GM18517 (cell line): ENCODE measurements at regions not wholly inside any gene's neighbourhood (a gene's known extent, or its start where the extent isn't known, plus 50 kb on each side); places are given as distances from the start of the nearest gene placed in this dataset.

Experiments
- ATAC-seq: cut with Tn5 transposase; IDR thresholded peaks from one replicate; pipeline ENCODE4 v1.9.1; 2021; ENCODE audit warnings: mild to moderate bottlenecking, moderate library complexity; ENCODE audit not compliant: unreplicated experiment

GRCh38 chr16:65500919-65501318, 379.1 kb upstream of the CDH11 start:
- no peak for ATAC-seq

- ATAC-seq, result no peak
Measured at GRCh38 chr16:65500007-65500406, 378.1 kb upstream of the CDH11 start.

- no peak for ATAC-seq
Measured at GRCh38 chr16:65499566-65499965, 377.7 kb upstream of the CDH11 start.

- ATAC-seq, result no peak
Measured at GRCh38 chr16:65497571-65497970, 375.7 kb upstream of the CDH11 start.

GRCh38 chr16:65495106-65495505, 373.2 kb upstream of the CDH11 start:
- no peak for ATAC-seq

GRCh38 chr16:65494609-65495008, 372.7 kb upstream of the CDH11 start:
- ATAC-seq, result no peak

- ATAC-seq, result no peak
Measured at GRCh38 chr16:65494080-65494479, 372.2 kb upstream of the CDH11 start.

- no peak for ATAC-seq
Measured at GRCh38 chr16:65490286-65490685, 368.4 kb upstream of the CDH11 start.

GRCh38 chr16:65489531-65490023, 367.7 kb upstream of the CDH11 start:
- no peak for ATAC-seq

- ATAC-seq, result no peak
Measured at GRCh38 chr16:65487231-65487630, 365.4 kb upstream of the CDH11 start.

GRCh38 chr16:65481956-65482355, 360.1 kb upstream of the CDH11 start:
- ATAC-seq, result no peak

GRCh38 chr16:65480281-65481091, 358.6 kb upstream of the CDH11 start:
- no peak for ATAC-seq

- no peak for ATAC-seq
Measured at GRCh38 chr16:65476448-65476955, 354.6 kb upstream of the CDH11 start.

- ATAC-seq, result no peak
Measured at GRCh38 chr16:65473699-65474098, 351.8 kb upstream of the CDH11 start.

GRCh38 chr16:65469116-65469515, 347.3 kb upstream of the CDH11 start:
- no peak for ATAC-seq

- ATAC-seq, result no peak
Measured at GRCh38 chr16:65468133-65468532, 346.3 kb upstream of the CDH11 start.

- no peak for ATAC-seq
Measured at GRCh38 chr16:65463652-65464260, 341.9 kb upstream of the CDH11 start.

- no peak for ATAC-seq
Measured at GRCh38 chr16:65457084-65457483, 335.2 kb upstream of the CDH11 start.

- ATAC-seq, result no peak
Measured at GRCh38 chr16:65455761-65456160, 333.9 kb upstream of the CDH11 start.

- no peak for ATAC-seq
Measured at GRCh38 chr16:65453646-65454045, 331.8 kb upstream of the CDH11 start.

- ATAC-seq, result no peak
Measured at GRCh38 chr16:65449526-65449925, 327.7 kb upstream of the CDH11 start.

GRCh38 chr16:65446427-65446826, 324.6 kb upstream of the CDH11 start:
- no peak for ATAC-seq
